ENCODE measurements at regions not wholly inside any gene's neighbourhood (a gene's known extent, or its start where the extent isn't known, plus 50 kb on each side); places are given as distances from the start of the nearest gene placed in this dataset.

GRCh38 chr13:111597618-111598017 is 277.2 kb downstream of the TEX29 start:
- no peak for TF ChIP-seq CTCF (IDR thresholded peaks at IDR 0.05; ENCODE audit: low read length)
- TF ChIP-seq EZH2phosphoT487 (IDR thresholded peaks at IDR 0.05; ENCODE audit: low read length) = no peak
- no peak for TF ChIP-seq EZH2 (optimal IDR thresholded peaks at IDR 0.05; ENCODE audit: low read depth, low read length)
